Nephron (organoid): ENCODE measurements at regions not wholly inside any gene's neighbourhood (a gene's known extent, or its start where the extent isn't known, plus 50 kb on each side); places are given as distances from the start of the nearest gene placed in this dataset.

Experiments
- H3K27ac Mint-ChIP-seq, 3 experiments: 2 replicates each; pipeline ENCODE4 v1.8.0; 2020; ENCODE audit warnings: mixed read lengths in 3 of 3, mild to moderate bottlenecking in 2 of 3, moderate library complexity in 1 of 3
- H3K27me3 Mint-ChIP-seq: 2 replicates; pipeline ENCODE4 v1.8.0; 2021; ENCODE audit warnings: low read depth, mild to moderate bottlenecking, moderate library complexity, mixed read lengths
- H3K36me3 Mint-ChIP-seq: 2 replicates; pipeline ENCODE4 v1.8.0; 2020; ENCODE audit warnings: low read depth, mixed read lengths
- H3K4me1 Mint-ChIP-seq: 2 replicates; pipeline ENCODE4 v1.8.0; 2020; ENCODE audit warnings: mixed read lengths
- H3K4me3 Mint-ChIP-seq, 3 experiments: 2 replicates each; pipeline ENCODE4 v1.8.0; 2020; ENCODE audit warnings: mild to moderate bottlenecking in 3 of 3, mixed read lengths in 3 of 3, moderate library complexity in 2 of 3
- H3K9me3 Mint-ChIP-seq: 2 replicates; pipeline ENCODE4 v1.8.0; 2020; ENCODE audit warnings: mixed read lengths
- CTCF ChIP-seq, 3 experiments: fragments of 200-600 bp; sonication (generic); IDR thresholded peaks; one replicate each; pipeline ENCODE4 v1.5.0; 2021; ENCODE audit warnings: antibody characterized with exemption in 3 of 3; ENCODE audit not compliant: unreplicated experiment in 3 of 3

- Mint-ChIP-seq H3K36me3 (no peaks in the 10 kb centered on the region), H3K27ac (no peak overlapping the region), H3K4me3 (no peak overlapping the region), H3K27me3 (peaks cover 18% of the 10 kb centered on the region), H3K4me1 (peaks cover 5% of the 10 kb centered on the region), H3K9me3 (no peaks in the 10 kb centered on the region)
- no peak for TF ChIP-seq CTCF (IDR thresholded peaks at IDR 0.05; ENCODE audit: unreplicated experiment in 3 of 3)
Measured at GRCh38 chr11:45048313-45048841, 97.7 kb upstream of the TP53I11 start.

- Mint-ChIP-seq H3K9me3 (no peaks in the 10 kb centered on the region), H3K4me3 (no peak overlapping the region), H3K36me3 (no peaks in the 10 kb centered on the region), H3K27me3 (peaks cover 14% of the 10 kb centered on the region), H3K27ac (no peak overlapping the region), H3K4me1 (peaks cover 5% of the 10 kb centered on the region)
- TF ChIP-seq CTCF (IDR thresholded peaks at IDR 0.05; ENCODE audit: unreplicated experiment in 3 of 3), result no peak
Measured at GRCh38 chr11:45048870-45049691, 97.4 kb upstream of the PRDM11 start.

GRCh38 chr11:45050111-45050510 lies 96.3 kb upstream of the PRDM11 start:
- H3K4me1 Mint-ChIP-seq, result peaks cover 5% of the 10 kb centered on the region
- no peak overlapping the region for H3K4me3 Mint-ChIP-seq
- no peak overlapping the region for H3K27ac Mint-ChIP-seq
- no peak for TF ChIP-seq CTCF (IDR thresholded peaks at IDR 0.05; ENCODE audit: unreplicated experiment in 3 of 3)
- H3K36me3 Mint-ChIP-seq, result no peaks in the 10 kb centered on the region
- H3K9me3 Mint-ChIP-seq, result no peaks in the 10 kb centered on the region
- H3K27me3 Mint-ChIP-seq, result peaks cover 6% of the 10 kb centered on the region

GRCh38 chr11:45051621-45052020 lies 94.8 kb upstream of the PRDM11 start:
- Mint-ChIP-seq H3K4me1 (peaks cover 5% of the 10 kb centered on the region), H3K9me3 (no peaks in the 10 kb centered on the region), H3K27ac (no peak overlapping the region), H3K27me3 (peaks cover 12% of the 10 kb centered on the region), H3K36me3 (no peaks in the 10 kb centered on the region), H3K4me3 (no peak overlapping the region)
- TF ChIP-seq CTCF (IDR thresholded peaks at IDR 0.05; ENCODE audit: unreplicated experiment in 3 of 3), result no peak

- peaks cover 5% of the 10 kb centered on the region for H3K4me1 Mint-ChIP-seq
- H3K9me3 Mint-ChIP-seq, result no peaks in the 10 kb centered on the region
- TF ChIP-seq CTCF (IDR thresholded peaks at IDR 0.05; ENCODE audit: unreplicated experiment in 3 of 3), result no peak
- no peaks in the 10 kb centered on the region for H3K36me3 Mint-ChIP-seq
- H3K27me3 Mint-ChIP-seq, result peaks cover 14% of the 10 kb centered on the region
- H3K4me3 Mint-ChIP-seq, result no peak overlapping the region
- no peak overlapping the region for H3K27ac Mint-ChIP-seq
Measured at GRCh38 chr11:45052361-45052760, 94.1 kb upstream of the PRDM11 start.
